SK-N-SH treated with all-trans-retinoic acid at 6 μM for 48 hours (cell line): ENCODE measurements at regions not wholly inside any gene's neighbourhood (a gene's known extent, or its start where the extent isn't known, plus 50 kb on each side); places are given as distances from the start of the nearest gene placed in this dataset.

Experiments
- ATAC-seq: fragments of 200-7000 bp; cut with Tn5 transposase; 3 replicates; pipeline ENCODE4 v1.9.1; 2020; ENCODE audit warnings: mild to moderate bottlenecking, moderate library complexity
- BACH2 ChIP-seq: fragments of 250-450 bp; sonication (Bioruptor Pico); IDR thresholded peaks from 2 replicates; pipeline ENCODE4 v1.9.0; 2021; ENCODE audit warnings: mild to moderate bottlenecking, borderline replicate concordance
- CREB5 ChIP-seq: fragments of 250-450 bp; sonication (Bioruptor Pico); IDR thresholded peaks from 2 replicates; pipeline ENCODE4 v1.5.1; 2020; ENCODE audit warnings: low read depth, mild to moderate bottlenecking, moderate library complexity
- CSDC2 ChIP-seq: fragments of 250-450 bp; sonication (Bioruptor Pico); IDR thresholded peaks from 2 replicates; pipeline ENCODE4 v1.5.0; 2020; ENCODE audit warnings: mild to moderate bottlenecking, moderate library complexity
- CSRNP3 ChIP-seq: fragments of 250-450 bp; sonication (Bioruptor Pico); IDR thresholded peaks from 2 replicates; pipeline ENCODE4 v1.5.1; 2021; ENCODE audit warnings: mild to moderate bottlenecking, moderate library complexity
- ESRRG ChIP-seq: fragments of 250-450 bp; sonication (Bioruptor Pico); IDR thresholded peaks from 2 replicates; pipeline ENCODE4 v1.6.1; 2021; ENCODE audit warnings: mild to moderate bottlenecking
- ISL1 ChIP-seq: fragments of 250-450 bp; sonication (Bioruptor Pico); IDR thresholded peaks from 2 replicates; pipeline ENCODE4 v2.1.2; 2022; ENCODE audit warnings: mild to moderate bottlenecking, moderate library complexity
- OSR1 ChIP-seq: fragments of 250-450 bp; sonication (Bioruptor Pico); IDR thresholded peaks from 2 replicates; pipeline ENCODE4 v1.8.0; 2022; ENCODE audit warnings: moderate library complexity, mild to moderate bottlenecking, inconsistent platforms
- PATZ1 ChIP-seq: fragments of 250-450 bp; sonication (Bioruptor Pico); IDR thresholded peaks from 2 replicates; pipeline ENCODE4 v1.8.0; 2020; ENCODE audit warnings: mild to moderate bottlenecking, moderate library complexity, borderline replicate concordance
- PPARA ChIP-seq: fragments of 250-450 bp; sonication (Bioruptor Pico); IDR thresholded peaks from 2 replicates; pipeline ENCODE4 v1.5.0; 2020; ENCODE audit warnings: mild to moderate bottlenecking, borderline replicate concordance
- SNAI2 ChIP-seq: fragments of 250-450 bp; sonication (Bioruptor Pico); IDR thresholded peaks from 2 replicates; pipeline ENCODE4 v1.5.0; 2020; ENCODE audit warnings: mild to moderate bottlenecking, moderate library complexity
- TOX ChIP-seq: fragments of 250-450 bp; sonication (Bioruptor Pico); IDR thresholded peaks from 2 replicates; pipeline ENCODE4 v1.8.0; 2021; ENCODE audit warnings: mild to moderate bottlenecking, moderate library complexity, borderline replicate concordance
- ZC3H10 ChIP-seq: fragments of 250-450 bp; sonication (Bioruptor Pico); IDR thresholded peaks from 2 replicates; pipeline ENCODE4 v1.5.1; 2021; ENCODE audit warnings: mild to moderate bottlenecking, moderate library complexity
- ZFP3 ChIP-seq: fragments of 250-450 bp; sonication (Bioruptor Pico); IDR thresholded peaks from 2 replicates; pipeline ENCODE4 v1.5.0; 2020; ENCODE audit warnings: mild to moderate bottlenecking, moderate library complexity
- ZFP30 ChIP-seq: fragments of 450-650 bp; formaldehyde crosslinking; IDR thresholded peaks from 2 replicates; pipeline ENCODE4 v1.5.0; 2022; ENCODE audit warnings: mild to moderate bottlenecking, moderate library complexity
- ZNF565 ChIP-seq: fragments of 450-650 bp; formaldehyde crosslinking; conservative IDR thresholded peaks from 2 replicates; pipeline ENCODE4 v1.5.0; 2020; ENCODE audit warnings: low read depth, mild to moderate bottlenecking, moderate library complexity
- ZNF70 ChIP-seq: fragments of 450-650 bp; formaldehyde crosslinking; IDR thresholded peaks from 2 replicates; pipeline ENCODE4 v1.5.0; 2020; ENCODE audit warnings: mild to moderate bottlenecking, moderate library complexity
- ZNF8 ChIP-seq: fragments of 450-650 bp; formaldehyde crosslinking; IDR thresholded peaks from 2 replicates; pipeline ENCODE4 v1.5.0; 2020; ENCODE audit warnings: mild to moderate bottlenecking, moderate library complexity

GRCh38 chr1:22344851-22345560 lies 106.6 kb upstream of the ZBTB40 start:
- TF ChIP-seq CSDC2 (CRISPR knock-in tag): no peak
- TF ChIP-seq OSR1 (CRISPR knock-in tag): no peak
- TF ChIP-seq ZNF565 (CRISPR knock-in tag): no peak
- TF ChIP-seq PPARA (CRISPR knock-in tag): no peak
- TF ChIP-seq ZNF70: no peak
- no peak for TF ChIP-seq ZC3H10 (CRISPR knock-in tag)
- no peak for TF ChIP-seq PATZ1 (CRISPR knock-in tag)
- TF ChIP-seq ZFP30 (CRISPR knock-in tag): no peak
- ATAC-seq: no peak

- TF ChIP-seq PPARA (CRISPR knock-in tag) (no peak), ZC3H10 (CRISPR knock-in tag) (no peak), CSRNP3 (CRISPR knock-in tag) (no peak), ZFP3 (no peak), CSDC2 (CRISPR knock-in tag) (no peak), ZNF8 (CRISPR knock-in tag) (no peak), ZNF565 (CRISPR knock-in tag) (no peak), ZNF70 (no peak), ZFP30 (CRISPR knock-in tag) (no peak), SNAI2 (CRISPR knock-in tag) (no peak), CREB5 (CRISPR knock-in tag) (no peak), OSR1 (CRISPR knock-in tag) (no peak), ISL1 (CRISPR knock-in tag) (no peak), ESRRG (CRISPR knock-in tag) (no peak), BACH2 (CRISPR knock-in tag) (no peak), TOX (CRISPR knock-in tag) (no peak)
- ATAC-seq: no peak
These were observed 103.5 kb upstream of the ZBTB40 start for GRCh38 chr1:22347854-22348760.

- no peak for TF ChIP-seq BACH2 (CRISPR knock-in tag)
- no peak for TF ChIP-seq CREB5 (CRISPR knock-in tag)
- TF ChIP-seq PATZ1 (CRISPR knock-in tag): no peak
- no peak for TF ChIP-seq ISL1 (CRISPR knock-in tag)
- TF ChIP-seq SNAI2 (CRISPR knock-in tag): no peak
- no peak; the same call in 2 of the 3 replicates for ATAC-seq
These were observed 102.1 kb upstream of the ZBTB40 start for GRCh38 chr1:22349362-22350043.
